GM21529 (cell line): ENCODE measurements at regions not wholly inside any gene's neighbourhood (a gene's known extent, or its start where the extent isn't known, plus 50 kb on each side); places are given as distances from the start of the nearest gene placed in this dataset.
"Not testable (repeated sequence)": the region's sequence is repeated elsewhere in the genome, so short reads cannot be mapped to it uniquely, and the experiment has no call there.

Experiments used
- ATAC-seq: cut with Tn5 transposase; IDR thresholded peaks from one replicate; pipeline ENCODE4 v1.9.1; 2021; ENCODE audit not compliant: unreplicated experiment

GRCh38 chr7:22066522-22066921 is 120.8 kb upstream of the CDCA7L start:
- no peak for ATAC-seq

GRCh38 chr7:22064816-22065215 is 119.1 kb upstream of the CDCA7L start:
- ATAC-seq = no peak

DNA sequence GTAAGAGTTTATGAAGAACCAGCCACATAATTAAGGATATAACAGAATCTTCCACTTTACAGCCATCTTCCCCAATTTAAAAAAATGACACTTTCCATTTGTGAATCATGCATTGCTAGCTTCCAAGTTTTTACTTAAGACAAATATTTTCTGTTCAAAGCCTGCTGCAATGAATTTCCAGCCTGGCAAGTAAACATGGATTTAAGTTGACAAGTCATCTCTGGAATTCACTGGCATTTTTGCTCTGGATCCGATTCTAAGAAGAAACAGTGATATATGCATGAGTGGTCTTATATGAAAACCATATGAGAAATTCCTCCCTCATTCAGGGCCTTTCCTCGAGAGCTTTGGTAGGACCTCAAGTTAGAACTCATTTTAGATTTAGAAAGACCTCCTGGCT is 116.1 kb upstream of the CDCA7L start:
- no peak for ATAC-seq

DNA sequence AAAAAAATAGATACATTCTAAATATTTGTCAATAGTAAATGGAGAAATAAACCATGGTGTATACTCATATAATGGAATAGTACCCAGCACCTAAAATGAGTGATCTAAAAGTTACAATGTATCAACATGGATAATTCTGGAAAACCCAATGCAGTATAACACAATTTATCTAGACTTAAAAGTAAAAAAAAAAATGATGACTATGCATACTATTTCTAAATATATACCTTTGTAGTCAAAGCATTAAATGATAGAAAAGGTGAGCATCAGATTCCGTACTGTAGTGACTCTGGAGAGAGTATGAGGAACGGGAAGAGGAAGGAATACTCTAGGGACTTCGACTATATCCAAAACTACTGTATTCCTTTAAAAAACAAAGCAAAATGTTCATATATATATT is 115.2 kb upstream of the CDCA7L start:
- ATAC-seq = no peak

DNA sequence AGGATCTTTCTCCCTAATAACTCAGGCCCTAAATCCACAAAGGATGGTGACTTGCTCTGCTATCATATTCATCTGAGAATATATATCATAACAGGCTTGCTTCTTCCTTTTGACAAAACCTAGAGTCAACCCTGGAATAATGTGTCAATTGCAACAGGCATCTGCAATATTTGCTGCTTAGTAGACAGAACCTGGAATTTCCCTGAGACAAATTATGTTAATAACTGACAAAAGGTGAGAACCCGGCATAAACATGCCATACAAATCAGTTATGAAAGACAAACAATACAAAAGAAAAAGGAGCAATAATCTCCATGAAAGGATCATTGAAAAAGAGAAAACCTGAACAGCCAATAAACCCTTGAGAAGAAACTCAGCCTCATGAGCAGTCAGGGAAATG is 114.5 kb upstream of the CDCA7L start:
- ATAC-seq = no peak

DNA sequence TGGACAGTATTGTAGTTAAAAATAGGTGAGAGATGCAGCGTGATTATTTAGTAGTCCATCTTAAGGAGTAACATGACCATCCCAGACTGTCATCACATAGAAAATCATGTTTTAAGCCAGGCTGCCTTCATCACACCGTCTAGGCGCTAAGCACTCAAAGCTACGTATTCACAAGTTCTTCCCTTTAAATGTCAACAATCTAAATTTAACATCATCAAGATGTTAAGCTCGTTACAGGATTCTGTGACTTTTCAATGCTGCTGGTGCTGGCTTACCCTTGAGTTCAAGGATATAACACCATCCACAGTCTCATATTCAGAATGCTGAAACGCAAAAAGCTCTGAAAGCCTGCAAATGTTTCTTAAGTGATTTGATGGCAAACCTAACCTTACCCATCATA is 109.5 kb upstream of the CDCA7L start:
- ATAC-seq = no peak

DNA sequence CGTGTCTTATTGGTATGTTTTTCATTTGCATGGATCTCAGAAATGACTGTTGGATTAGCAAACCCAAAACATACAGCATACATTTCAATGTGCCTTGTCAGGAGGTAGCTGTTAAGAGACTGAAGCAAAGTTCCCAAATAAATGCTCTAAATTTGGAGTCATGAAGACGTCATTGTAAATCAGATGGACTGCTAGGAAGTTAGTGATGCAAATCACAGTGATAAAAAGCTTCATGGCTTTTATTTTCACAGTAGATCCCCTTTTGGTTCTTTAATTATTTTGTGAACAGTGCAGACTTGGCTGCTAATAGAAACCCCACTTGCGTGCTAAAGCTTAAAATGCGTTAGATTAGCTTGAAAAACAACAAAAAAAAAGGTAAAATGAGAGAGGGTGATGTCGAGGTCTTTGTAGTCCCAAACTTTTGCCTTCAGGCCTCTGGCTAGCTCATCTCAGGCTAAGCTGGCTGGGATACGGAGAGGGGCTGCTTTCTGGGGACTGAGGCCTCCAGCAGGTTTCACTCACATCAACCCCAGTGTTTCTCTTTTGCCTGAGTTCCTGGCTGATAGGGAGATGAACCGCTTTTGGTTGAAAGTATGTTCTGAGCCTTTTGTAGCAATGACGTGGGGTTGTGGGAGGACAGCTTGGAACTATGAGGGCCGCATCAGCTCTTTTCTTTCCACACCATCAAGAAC is 107.1 kb upstream of the CDCA7L start:
- no peak for ATAC-seq

DNA sequence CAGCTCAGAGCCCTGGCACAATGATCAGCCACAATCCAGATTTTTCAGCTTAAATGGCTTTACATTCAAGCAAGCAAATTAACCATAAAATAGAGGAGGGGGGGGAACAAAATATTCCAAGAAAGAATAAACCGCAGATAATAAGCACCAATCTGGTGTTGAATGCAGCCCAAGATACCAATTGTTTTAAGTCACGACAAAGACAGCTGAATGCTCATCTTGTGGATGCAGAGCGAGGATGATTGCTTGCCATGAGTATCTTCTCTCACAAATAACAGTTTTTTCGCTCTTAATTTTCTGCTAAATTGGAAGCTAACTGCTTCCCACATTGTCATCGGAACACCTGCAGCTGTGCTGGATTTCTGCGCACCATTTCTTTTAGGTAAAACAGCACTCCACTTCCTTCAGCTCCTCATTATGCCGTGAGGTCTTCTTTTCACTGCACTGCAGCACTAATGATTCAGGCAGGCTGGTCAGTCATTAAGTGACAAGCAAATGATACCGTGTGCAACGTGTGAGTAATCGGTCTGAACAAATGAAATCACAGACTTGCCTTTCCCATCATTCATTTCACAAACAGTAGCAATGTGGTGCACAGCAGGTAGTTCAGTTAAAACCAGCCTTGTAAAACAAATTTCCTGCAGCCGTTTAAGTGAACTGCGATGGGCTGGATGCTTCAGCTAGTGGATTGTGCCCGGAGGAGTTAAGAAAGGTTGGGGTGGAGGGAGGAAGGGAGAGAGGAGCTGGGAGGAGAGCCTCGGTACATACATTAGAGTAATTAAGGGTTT is 106.4 kb upstream of the CDCA7L start:
- no peak for ATAC-seq

GRCh38 chr7:22049766-22050500 is 104.2 kb upstream of the CDCA7L start:
- no peak for ATAC-seq

DNA sequence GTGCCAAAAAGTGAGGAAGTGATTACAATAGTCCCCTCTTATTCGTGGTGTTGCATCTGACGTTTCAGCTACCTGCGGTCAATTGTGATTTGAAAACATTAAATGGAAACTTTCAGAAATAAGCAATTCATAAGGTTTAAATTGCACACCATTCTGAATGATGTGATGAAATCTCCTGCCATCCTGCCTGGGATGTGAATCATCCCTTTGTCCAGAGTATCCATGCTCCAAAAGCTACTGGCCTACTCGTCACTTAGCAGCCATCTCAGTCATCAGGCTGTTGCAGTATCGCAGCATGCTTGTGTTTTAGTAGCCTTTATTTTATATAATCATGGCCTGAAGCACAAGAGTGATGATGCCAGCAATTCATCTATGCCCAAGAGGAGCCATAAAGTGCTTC is 97.7 kb upstream of the CDCA7L start:
- ATAC-seq = no peak

GRCh38 chr7:22040923-22041595 is 95.4 kb upstream of the CDCA7L start:
- ATAC-seq = no peak

- no peak for ATAC-seq
Measured at GRCh38 chr7:22039670-22040069, 94.0 kb upstream of the CDCA7L start.

DNA sequence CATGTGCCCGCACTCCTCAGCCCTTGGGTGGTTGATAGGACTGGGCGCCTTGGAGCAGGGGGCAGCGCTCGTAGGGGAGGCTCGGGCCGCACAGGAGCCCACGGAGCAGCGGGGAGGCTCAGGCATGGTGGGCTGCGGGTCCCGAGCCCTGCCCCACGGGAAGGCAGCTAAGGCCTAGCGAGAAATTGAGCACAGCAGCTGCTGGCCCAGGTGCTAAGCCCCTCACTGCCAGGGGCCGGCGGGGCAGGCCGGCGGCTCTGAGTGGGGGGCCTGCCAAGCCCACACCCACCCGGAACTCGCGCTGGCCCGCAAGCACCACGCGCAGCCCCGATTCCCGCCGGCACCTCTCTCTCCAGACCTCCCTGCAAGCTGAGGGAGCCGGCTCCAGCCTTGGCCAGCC is 86.7 kb upstream of the CDCA7L start:
- ATAC-seq = not testable (repeated sequence)

DNA sequence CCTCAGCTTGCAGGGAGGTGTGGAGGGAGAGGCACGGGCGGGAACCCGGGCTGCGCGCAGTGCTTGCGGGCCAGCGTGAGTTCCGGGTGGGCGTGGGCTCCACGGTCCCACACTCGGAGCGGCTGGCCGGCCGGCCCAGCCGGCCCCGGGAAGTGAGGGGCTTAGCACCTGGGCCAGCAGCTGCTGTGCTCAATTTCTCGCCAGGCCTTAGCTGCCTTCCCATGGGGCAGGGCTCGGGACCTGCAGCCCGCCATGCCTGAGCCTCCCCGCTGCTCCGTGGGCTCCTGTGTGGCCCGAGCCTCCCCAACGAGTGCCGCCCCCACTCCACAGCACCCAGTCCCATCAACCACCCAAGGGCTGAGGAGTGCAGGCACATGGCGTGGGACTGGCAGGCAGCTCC is 83.0 kb upstream of the CDCA7L start:
- ATAC-seq = not testable (repeated sequence)

DNA sequence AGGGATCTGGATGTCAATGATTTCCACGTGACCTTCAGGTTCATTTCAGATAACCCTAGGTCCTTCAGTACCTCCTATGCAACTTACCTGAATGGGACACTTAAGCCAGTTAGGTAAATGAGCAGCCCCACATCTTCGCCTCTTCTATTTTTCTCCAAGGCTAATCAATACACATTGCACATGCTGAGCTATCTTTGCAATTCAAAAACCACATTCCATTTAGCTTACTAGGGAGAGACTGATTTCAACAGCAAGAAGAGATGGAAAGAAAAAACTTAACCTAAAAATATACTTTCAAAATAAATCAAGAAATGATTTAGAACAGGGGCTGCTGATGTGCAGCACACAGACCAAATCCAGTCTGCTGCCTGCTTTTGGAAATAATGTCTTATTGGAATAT is 81.8 kb upstream of the CDCA7L start:
- no peak for ATAC-seq

- no peak for ATAC-seq
Measured at GRCh38 chr7:22025983-22026382, 80.3 kb upstream of the CDCA7L start.

DNA sequence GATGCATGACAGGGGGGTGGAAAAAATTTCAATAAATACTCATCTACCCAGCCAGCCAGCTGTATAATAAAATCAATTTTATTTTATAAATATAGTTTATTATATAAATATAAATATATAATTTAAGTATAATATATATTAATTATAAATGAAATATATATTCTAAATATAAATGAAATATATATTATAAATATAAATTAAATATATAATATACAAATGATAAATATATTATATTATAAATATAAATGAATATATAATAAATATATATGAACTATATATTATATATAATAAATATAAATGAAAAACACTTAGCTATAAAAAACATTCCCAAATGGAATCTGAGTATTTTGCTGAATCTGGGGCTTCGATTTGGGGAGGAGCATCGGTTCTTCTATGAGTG is 79.4 kb upstream of the CDCA7L start:
- no peak for ATAC-seq

DNA sequence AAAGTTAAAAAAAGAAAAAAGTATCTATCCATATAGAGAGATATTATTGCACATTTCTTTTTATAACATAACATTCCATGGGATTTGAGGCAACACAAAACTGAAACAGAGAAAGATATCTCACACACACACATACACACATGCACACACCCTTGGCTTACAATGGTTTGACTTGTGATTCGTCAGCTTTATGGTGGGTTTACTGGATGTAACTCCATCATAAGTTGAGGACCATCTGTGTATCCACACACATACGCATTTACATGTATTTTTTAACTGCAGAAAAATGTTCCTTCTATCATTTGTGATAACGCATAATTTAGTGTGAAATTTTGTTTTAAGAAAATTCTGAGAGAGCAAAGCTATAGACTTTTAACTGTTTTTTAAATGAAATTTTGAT is 74.2 kb upstream of the CDCA7L start:
- no peak for ATAC-seq

DNA sequence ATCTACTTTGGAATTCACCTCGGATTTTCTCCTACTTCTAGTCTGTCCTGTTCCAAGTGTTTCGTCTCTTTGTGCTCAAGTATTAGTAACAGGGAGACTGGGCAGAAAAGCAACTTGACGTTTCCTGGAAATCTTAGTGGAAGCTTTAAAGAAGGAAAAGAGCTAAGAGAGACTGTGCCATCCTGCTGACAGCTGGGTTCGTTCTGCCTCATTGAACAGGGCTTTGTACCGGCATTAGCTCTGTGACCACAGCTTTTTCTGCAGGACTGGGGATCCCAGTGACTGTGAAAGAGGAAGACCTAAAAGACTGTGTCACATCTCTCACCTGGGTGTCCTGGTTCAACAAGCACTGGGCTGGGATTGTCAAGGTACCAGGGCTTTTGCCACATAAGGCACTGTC is 70.8 kb upstream of the CDCA7L start:
- no peak for ATAC-seq

- no peak for ATAC-seq
Measured at GRCh38 chr7:22013711-22014110, 68.0 kb upstream of the CDCA7L start.

- no peak for ATAC-seq
Measured at GRCh38 chr7:22008683-22009082, 63.0 kb upstream of the CDCA7L start.
